Epithelial cell of proximal tubule (primary cell): ENCODE measurements at regions not wholly inside any gene's neighbourhood (a gene's known extent, or its start where the extent isn't known, plus 50 kb on each side); places are given as distances from the start of the nearest gene placed in this dataset.

Experiments
- DNase-seq: peaks from one replicate; pipeline ENCODE4 v3.0.0-alpha.2; 2011; ENCODE audit warnings: low read depth
- H3K4me3 ChIP-seq: 2 replicates; pipeline ENCODE4 v1.5.1; 2011; ENCODE audit warnings: low read depth, mild to moderate bottlenecking, low read length
- CTCF ChIP-seq: conservative IDR thresholded peaks from 2 replicates; pipeline ENCODE4 v1.5.1; 2012; ENCODE audit warnings: low read depth, mild to moderate bottlenecking, low read length

- TF ChIP-seq CTCF, result no peak
- DNase-seq, result peak; percentile 16
- H3K4me3 ChIP-seq, result no peak overlapping the region
These were observed 665.6 kb upstream of the CPEB2 start for GRCh38 chr4:14336656-14337055.

- DNase-seq, result no peak
- TF ChIP-seq CTCF, result no peak
- H3K4me3 ChIP-seq, result no peak overlapping the region
These were observed 664.2 kb upstream of the CPEB2 start for GRCh38 chr4:14337892-14338584.

GRCh38 chr4:14338585-14339265, 663.6 kb upstream of the CPEB2 start:
- DNase-seq, result no peak
- H3K4me3 ChIP-seq, result no peak overlapping the region
- no peak for TF ChIP-seq CTCF

- no peak for DNase-seq
- TF ChIP-seq CTCF, result no peak
- H3K4me3 ChIP-seq, result no peak overlapping the region
These were observed 662.6 kb upstream of the CPEB2 start for GRCh38 chr4:14339715-14340114.

- no peak for TF ChIP-seq CTCF
- no peak overlapping the region for H3K4me3 ChIP-seq
- no peak for DNase-seq
These were observed 662.0 kb upstream of the CPEB2 start for GRCh38 chr4:14340321-14340720.

- no peak overlapping the region for H3K4me3 ChIP-seq
- DNase-seq, result no peak
- TF ChIP-seq CTCF, result no peak
These were observed 658.3 kb upstream of the CPEB2 start for GRCh38 chr4:14343961-14344360.

GRCh38 chr4:14345356-14345775, 656.9 kb upstream of the CPEB2 start:
- peak; percentile 80 for DNase-seq
- no peak overlapping the region for H3K4me3 ChIP-seq
- no peak for TF ChIP-seq CTCF
